ENCODE measurements at regions not wholly inside any gene's neighbourhood (a gene's known extent, or its start where the extent isn't known, plus 50 kb on each side); places are given as distances from the start of the nearest gene placed in this dataset.
"Not testable (repeated sequence)": the region's sequence is repeated elsewhere in the genome, so short reads cannot be mapped to it uniquely, and the experiment has no call there.

DNA sequence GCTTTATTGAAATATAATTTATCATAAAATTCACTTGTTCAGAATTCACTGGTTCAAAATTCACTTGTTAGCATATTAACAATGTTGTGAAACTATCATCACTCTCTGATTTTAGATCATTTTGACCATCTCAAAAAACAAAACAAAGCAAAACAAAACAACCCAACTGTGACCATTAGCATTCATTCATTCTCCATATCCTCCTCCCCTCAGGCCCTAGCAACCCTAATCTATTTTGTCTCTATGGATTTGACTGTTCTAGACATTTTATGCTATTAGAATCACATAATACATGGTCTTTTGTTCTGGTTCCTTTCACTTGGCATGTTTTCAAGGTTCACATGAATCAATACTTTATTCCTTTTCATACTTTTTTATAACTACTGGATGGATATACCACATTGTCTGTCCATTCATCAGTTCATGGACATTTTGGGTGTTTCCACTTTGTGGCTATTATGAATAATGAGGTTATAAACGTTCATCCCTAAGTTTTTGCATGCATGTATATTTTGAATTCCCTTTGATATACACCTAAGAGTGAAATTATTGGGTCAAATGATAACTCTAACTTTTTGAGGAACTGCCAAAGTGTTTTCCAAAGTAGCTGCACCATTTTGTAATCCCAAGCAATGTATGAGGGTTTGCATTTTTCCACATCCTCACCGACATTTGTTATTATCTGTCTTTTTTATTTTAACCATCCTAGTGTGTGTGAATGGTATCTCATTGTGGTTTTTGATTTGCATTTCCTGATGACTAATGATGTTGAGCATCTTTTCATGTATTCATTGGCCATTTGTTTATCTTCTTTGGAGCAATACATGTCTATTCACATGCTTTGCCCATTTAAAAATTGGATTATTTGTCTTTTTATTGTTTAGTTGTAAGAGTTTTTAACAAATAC, 304.1 kb downstream of the SH3GL2 start:
- no peak for DNase-seq
- in situ Hi-C loops (cut with HindIII; ENCODE audit: low pct_ligation_motif_present, low pct_unique_long_range_greater_than_20kb, low sequenced_read_pairs): no loop called here

DNA sequence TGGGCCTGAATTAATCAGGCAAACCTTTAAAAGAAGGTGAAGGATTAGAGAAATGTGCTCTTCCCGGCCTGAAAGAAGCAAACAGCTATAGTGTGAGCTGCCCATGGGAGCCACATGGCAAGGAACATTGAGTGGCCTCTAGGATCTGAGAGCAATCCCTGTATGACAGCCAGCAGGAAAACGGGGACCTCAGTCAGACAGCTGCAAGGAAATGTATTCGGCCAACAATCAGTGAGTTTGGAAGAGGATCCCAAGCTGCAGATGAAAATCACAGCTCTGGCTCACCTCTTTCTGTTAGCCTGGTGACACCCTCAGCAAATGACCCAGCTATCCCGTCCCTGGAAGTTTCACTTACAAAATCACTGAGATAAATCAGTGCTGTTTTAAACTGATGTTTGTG, 309.2 kb downstream of the SH3GL2 start:
- DNase-seq: no peak
- in situ Hi-C loops (cut with HindIII; ENCODE audit: low pct_ligation_motif_present, low pct_unique_long_range_greater_than_20kb, low sequenced_read_pairs): no loop called here

- DNase-seq; in situ Hi-C loops (cut with HindIII; ENCODE audit: low pct_ligation_motif_present, low pct_unique_long_range_greater_than_20kb, low sequenced_read_pairs): not testable (repeated sequence)
These were observed 310.1 kb downstream of the SH3GL2 start for GRCh38 chr9:17888964-17889363.

DNA sequence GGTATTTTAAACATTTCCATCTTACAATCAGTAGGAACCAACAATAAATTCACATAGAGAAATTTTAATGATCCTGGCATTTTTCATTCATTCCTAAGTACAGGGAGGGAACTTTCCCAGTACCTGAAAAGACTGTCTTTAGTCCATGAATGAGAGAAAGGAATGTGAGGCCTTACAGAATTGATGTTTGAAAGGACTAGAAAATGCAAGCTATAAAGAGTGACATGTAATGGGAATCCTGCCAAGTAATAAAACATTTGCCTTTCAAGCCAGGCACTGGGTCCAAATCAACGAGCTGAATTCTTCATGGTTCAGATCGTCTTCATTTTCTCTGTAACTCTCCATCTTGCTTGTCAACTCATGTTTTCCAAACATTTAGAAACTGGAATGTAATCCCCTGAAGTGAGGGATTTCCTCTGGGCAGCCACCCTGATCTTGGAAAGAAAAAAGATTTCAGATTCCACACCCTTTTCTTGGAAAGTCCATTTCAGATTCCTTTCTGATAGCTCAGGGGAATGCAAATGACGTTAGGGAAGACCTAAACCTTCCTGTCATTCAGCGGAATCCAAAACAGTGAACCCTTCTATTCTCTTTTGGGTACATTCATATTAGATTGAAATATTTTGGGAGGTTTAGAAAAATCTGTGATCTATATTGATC, 315.8 kb downstream of the SH3GL2 start:
- in situ Hi-C loops (cut with HindIII; ENCODE audit: low pct_ligation_motif_present, low pct_unique_long_range_greater_than_20kb, low sequenced_read_pairs): no loop called here
- DNase-seq: no peak

GRCh38 chr9:17900606-17901005, 321.7 kb downstream of the SH3GL2 start:
- no peak for DNase-seq
- in situ Hi-C loops (cut with HindIII; ENCODE audit: low pct_ligation_motif_present, low pct_unique_long_range_greater_than_20kb, low sequenced_read_pairs): no loop called here

DNA sequence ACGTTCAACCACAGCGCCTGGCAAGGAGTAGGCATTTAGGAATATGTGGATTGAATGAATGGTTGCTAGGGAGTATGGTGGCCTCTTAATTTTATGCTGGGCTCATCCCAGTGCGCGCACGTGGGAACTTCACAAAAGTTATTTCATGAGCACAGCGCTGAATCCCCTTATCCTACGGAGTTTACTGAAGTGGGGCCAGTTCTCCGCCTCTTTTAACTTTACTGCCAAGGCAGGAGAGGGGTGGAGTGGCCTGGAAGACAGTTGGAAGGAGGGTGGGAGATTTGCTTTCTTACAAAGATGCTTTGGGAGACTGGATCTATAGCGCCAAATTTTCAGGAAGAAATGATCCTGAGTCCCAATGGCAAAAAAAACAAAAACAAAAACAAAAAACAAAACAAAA, 326.5 kb downstream of the SH3GL2 start:
- no peak for DNase-seq
- in situ Hi-C loops (cut with HindIII; ENCODE audit: low pct_ligation_motif_present, low pct_unique_long_range_greater_than_20kb, low sequenced_read_pairs): no loop called here

DNA sequence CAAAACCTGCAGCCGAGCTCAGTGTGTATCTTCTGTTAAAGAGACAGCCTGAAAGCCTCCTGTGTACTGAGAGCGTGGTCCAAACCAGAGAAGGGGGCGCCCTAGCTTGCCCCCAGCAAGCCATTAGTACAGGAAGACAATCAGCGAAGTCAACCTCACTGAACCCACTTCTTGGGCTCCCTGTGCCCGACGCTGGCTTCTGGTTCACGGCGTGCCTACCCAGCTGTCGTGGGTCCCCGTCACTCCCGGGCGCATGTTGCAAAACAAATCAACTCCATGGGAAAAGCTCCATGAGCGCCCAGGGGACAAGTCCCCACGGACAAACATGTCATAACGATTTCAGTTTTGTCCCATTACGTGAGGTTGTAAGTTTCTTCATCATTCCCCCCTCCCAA, 326.9 kb downstream of the SH3GL2 start:
- in situ Hi-C loops (cut with HindIII; ENCODE audit: low pct_ligation_motif_present, low pct_unique_long_range_greater_than_20kb, low sequenced_read_pairs): no loop called here

DNA sequence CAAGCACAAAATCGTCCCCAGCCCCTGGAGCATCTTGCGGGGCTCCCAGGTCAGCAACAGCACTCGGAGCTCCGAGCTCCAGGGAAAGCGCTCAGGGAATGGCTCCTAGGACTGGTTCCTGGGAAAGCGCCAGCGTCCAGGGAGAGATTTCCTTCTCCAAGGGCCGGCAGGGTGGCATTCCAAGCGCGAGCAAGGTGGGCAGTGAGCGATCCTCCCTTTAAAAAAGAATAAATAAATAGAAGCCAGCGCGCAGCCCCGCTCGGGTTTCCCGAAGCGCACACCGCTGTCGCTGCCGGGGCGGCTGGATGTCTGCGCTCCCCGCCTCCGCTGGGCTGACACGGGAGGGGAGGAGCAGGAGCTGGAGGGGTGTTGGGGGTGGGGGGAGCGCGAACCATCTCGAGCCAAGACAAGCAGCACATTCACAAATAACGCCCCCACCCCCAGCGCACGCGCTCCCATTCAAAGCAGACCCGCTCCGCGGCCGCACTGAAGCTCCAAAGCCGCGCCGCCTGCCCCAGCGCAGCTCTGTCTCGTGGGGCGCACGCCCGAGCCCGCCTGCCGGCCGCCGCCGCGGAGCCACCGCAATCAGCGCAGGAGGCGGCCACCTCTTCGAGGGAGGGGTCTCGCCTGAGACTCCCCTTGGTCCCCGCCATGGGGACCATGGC, 327.4 kb downstream of the SH3GL2 start:
- no peak for DNase-seq

More for the DNA sequence above, 326.9 kb downstream of the SH3GL2 start:
- DNase-seq: no peak

GRCh38 chr9:17906841-17907778, 328.2 kb downstream of the SH3GL2 start:
- in situ Hi-C loops (cut with HindIII; ENCODE audit: low pct_ligation_motif_present, low pct_unique_long_range_greater_than_20kb, low sequenced_read_pairs): no loop called here
- DNase-seq: no peak

More for the DNA sequence above, 327.4 kb downstream of the SH3GL2 start:
- in situ Hi-C loops (cut with HindIII; ENCODE audit: low pct_ligation_motif_present, low pct_unique_long_range_greater_than_20kb, low sequenced_read_pairs): no loop called here

GRCh38 chr9:17907779-17908508, 329.1 kb downstream of the SH3GL2 start:
- in situ Hi-C loops (cut with HindIII; ENCODE audit: low pct_ligation_motif_present, low pct_unique_long_range_greater_than_20kb, low sequenced_read_pairs): no loop called here
- no peak for DNase-seq

DNA sequence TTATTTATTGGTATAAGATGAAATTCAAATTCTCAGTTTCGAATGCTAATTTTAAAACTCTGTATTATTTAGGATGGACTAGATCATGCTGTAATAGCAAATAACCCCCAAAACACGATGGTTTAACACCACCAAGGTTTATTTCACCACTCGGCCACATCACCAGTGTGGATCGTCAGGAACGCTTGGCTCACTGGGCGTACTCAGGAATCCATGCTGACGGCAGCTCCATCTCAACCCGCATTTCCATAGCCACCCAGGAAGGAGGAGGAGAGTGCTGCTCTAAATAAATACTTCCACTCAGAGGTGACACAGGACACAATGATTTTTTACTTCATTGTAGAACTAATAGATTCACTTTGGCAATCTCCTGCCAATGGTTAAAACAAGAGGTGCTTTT, 347.4 kb downstream of the SH3GL2 start:
- in situ Hi-C loops (cut with HindIII; ENCODE audit: low pct_ligation_motif_present, low pct_unique_long_range_greater_than_20kb, low sequenced_read_pairs): no loop called here
- no peak for DNase-seq

DNA sequence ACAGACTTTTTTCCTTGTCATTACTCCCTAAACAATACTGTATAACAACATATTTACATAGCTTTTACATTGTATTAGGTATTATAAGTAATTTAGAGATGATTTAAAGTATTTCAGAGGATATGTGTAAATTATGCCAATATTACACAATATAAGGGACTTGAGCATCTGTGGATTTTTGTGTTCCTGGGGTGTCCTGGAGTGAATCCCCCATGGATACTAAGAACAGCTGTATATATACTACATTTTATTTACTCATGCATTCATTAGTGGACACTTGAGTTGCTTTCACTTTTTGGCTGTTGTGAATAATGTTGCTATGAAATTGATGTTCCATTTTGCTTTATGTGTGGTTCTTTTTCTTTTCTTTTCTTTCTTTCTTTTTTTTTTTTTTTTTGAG, 348.8 kb downstream of the SH3GL2 start:
- DNase-seq: no peak
- in situ Hi-C loops (cut with HindIII; ENCODE audit: low pct_ligation_motif_present, low pct_unique_long_range_greater_than_20kb, low sequenced_read_pairs): no loop called here

DNA sequence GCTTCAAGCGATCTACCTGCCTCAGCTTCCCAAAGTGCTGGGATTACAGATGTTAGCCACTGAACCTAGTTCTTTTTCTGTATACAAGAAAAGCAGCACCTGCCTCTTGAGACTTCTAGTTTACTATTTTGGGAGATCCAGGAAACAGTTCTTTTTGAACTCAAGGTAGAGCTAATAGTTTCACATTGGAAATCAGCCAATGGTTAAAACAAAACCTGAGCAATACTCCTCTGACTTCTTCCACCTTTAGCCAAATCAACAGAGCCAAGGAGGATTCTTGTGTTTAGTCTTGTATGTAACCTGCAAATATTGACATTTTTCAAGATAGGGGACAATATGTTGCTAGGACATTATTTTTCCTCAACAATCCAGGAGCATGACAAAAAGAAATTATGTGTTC, 349.4 kb downstream of the SH3GL2 start:
- DNase-seq: no peak
- in situ Hi-C loops (cut with HindIII; ENCODE audit: low pct_ligation_motif_present, low pct_unique_long_range_greater_than_20kb, low sequenced_read_pairs): no loop called here

DNA sequence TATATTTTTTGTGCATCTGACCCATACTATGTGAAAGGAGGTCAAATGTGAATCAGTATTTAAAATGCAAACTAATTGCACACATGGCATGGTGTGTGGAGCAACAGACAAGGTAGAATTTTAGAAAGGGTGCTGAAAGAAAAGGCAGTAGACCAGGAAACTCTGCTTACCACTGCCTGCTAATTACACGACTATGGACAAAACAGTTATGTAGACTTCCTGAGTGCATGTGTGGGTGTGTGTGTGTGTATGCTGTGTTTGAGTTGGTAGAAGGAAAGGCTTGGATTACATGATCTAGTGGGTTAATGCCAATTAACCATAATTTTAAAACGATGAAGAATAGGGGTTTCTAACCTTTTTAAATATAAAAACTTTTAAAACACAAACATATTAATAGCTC, 349.9 kb downstream of the SH3GL2 start:
- no peak for DNase-seq
- in situ Hi-C loops (cut with HindIII; ENCODE audit: low pct_ligation_motif_present, low pct_unique_long_range_greater_than_20kb, low sequenced_read_pairs): no loop called here

GRCh38 chr9:17929506-17929905, 350.6 kb downstream of the SH3GL2 start:
- in situ Hi-C loops (cut with HindIII; ENCODE audit: low pct_ligation_motif_present, low pct_unique_long_range_greater_than_20kb, low sequenced_read_pairs): no loop called here
- no peak for DNase-seq

GRCh38 chr9:17930071-17930470, 351.2 kb downstream of the SH3GL2 start:
- in situ Hi-C loops (cut with HindIII; ENCODE audit: low pct_ligation_motif_present, low pct_unique_long_range_greater_than_20kb, low sequenced_read_pairs): no loop called here
- DNase-seq: no peak

DNA sequence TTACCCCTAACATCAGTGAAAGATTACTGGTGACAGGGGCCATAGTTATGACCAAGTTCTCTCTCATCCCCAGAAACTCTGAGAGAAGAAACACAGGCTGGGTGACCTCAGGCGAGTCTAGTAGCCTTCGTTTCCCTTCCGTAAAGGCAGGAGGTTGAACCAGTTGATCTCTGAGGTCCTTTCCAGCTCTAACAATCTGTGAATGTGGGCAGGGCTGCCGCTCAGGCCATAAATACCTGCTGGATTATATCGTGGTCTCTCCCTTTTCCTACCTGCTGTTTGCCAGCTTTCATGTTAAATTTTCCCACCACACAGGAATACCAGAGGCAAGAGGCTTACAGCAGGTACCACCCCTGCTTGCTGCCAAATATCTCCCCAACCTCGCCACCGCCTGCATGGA, 357.5 kb downstream of the SH3GL2 start:
- DNase-seq: no peak

More for the DNA sequence above, 357.5 kb downstream of the SH3GL2 start:
- in situ Hi-C loops (cut with HindIII; ENCODE audit: low pct_ligation_motif_present, low pct_unique_long_range_greater_than_20kb, low sequenced_read_pairs): no loop called here
